Hematopoietic multipotent progenitor cell treated with erythropoietin and hydrocortisone succinate and interleukin-3 and kit ligand, for 15 days (in vitro differentiated cells): ENCODE measurements at regions not wholly inside any gene's neighbourhood (a gene's known extent, or its start where the extent isn't known, plus 50 kb on each side); places are given as distances from the start of the nearest gene placed in this dataset.
"Not testable (repeated sequence)": the region's sequence is repeated elsewhere in the genome, so short reads cannot be mapped to it uniquely, and the experiment has no call there.

ENCODE experiments used
- DNase-seq: peaks from one replicate; pipeline ENCODE4 v3.0.0-alpha.2; 2015; ENCODE audit warnings: low spot score

- DNase-seq, result no peak
Measured at GRCh38 chr2:131753640-131754561, 226.2 kb downstream of the CCDC74A start.

GRCh38 chr2:131754929-131755720, 227.4 kb downstream of the CCDC74A start:
- no peak for DNase-seq

GRCh38 chr2:131756141-131756907, 228.6 kb downstream of the CCDC74A start:
- no peak for DNase-seq

- DNase-seq, result not testable (repeated sequence)
Measured at GRCh38 chr2:131758941-131759340, 231.3 kb downstream of the CCDC74A start.

GRCh38 chr2:131774955-131775555, 247.4 kb downstream of the CCDC74A start:
- DNase-seq, result not testable (repeated sequence)

GRCh38 chr2:131775903-131776506, 248.3 kb downstream of the CCDC74A start:
- DNase-seq, result not testable (repeated sequence)

GRCh38 chr2:131780446-131780845, 252.8 kb downstream of the CCDC74A start:
- DNase-seq, result not testable (repeated sequence)

GRCh38 chr2:131801210-131801744, 273.6 kb downstream of the CCDC74A start:
- DNase-seq, result no peak

- peak; percentile 31 for DNase-seq
Measured at GRCh38 chr2:131801745-131802350, 274.2 kb downstream of the CCDC74A start.

- DNase-seq, result not testable (repeated sequence)
Measured at GRCh38 chr2:131802351-131802836, 274.7 kb downstream of the CCDC74A start.

- not testable (repeated sequence) for DNase-seq
Measured at GRCh38 chr2:131803237-131803636, 275.5 kb downstream of the CCDC74A start.

- not testable (repeated sequence) for DNase-seq
Measured at GRCh38 chr2:131812605-131813004, 284.9 kb downstream of the CCDC74A start.

GRCh38 chr2:131813378-131813777, 285.7 kb downstream of the CCDC74A start:
- DNase-seq, result not testable (repeated sequence)

GRCh38 chr2:131818267-131818973, 290.7 kb downstream of the CCDC74A start:
- not testable (repeated sequence) for DNase-seq

- not testable (repeated sequence) for DNase-seq
Measured at GRCh38 chr2:131822237-131822721, 294.6 kb downstream of the CCDC74A start.

GRCh38 chr2:131823058-131823457, 295.4 kb downstream of the CCDC74A start:
- not testable (repeated sequence) for DNase-seq

- not testable (repeated sequence) for DNase-seq
Measured at GRCh38 chr2:131824986-131825385, 297.3 kb downstream of the CCDC74A start.

GRCh38 chr2:131827481-131828163, 299.9 kb downstream of the CCDC74A start:
- DNase-seq, result no peak

- no peak for DNase-seq
Measured at GRCh38 chr2:131828164-131828561, 300.5 kb downstream of the CCDC74A start.
